HepG2 (cell line): ENCODE measurements at regions not wholly inside any gene's neighbourhood (a gene's known extent, or its start where the extent isn't known, plus 50 kb on each side); places are given as distances from the start of the nearest gene placed in this dataset.
A peak's percentile ranks its signal among the peaks of the same experiment; 100 is the strongest.

ENCODE experiments used
- ELF4 ChIP-seq: sonication (generic); formaldehyde crosslinking; IDR thresholded peaks from 2 replicates; pipeline ENCODE4 v1.5.0; 2020; ENCODE audit warnings: missing genetic modification reagents, mild to moderate bottlenecking, moderate library complexity, borderline replicate concordance
- TP53 ChIP-seq: sonication (generic); formaldehyde crosslinking; conservative IDR thresholded peaks from 2 replicates; pipeline ENCODE4 v1.4.0; 2020; ENCODE audit warnings: missing genetic modification reagents
- ZBTB10 ChIP-seq: sonication (generic); formaldehyde crosslinking; IDR thresholded peaks from 2 replicates; pipeline ENCODE4 v1.4.0; 2020; ENCODE audit warnings: missing genetic modification reagents, borderline replicate concordance
- ZNF263 ChIP-seq: sonication (generic); formaldehyde crosslinking; IDR thresholded peaks from 2 replicates; pipeline ENCODE4 v1.4.0; 2020; ENCODE audit warnings: missing genetic modification reagents
- ZNF407 ChIP-seq: sonication (generic); formaldehyde crosslinking; IDR thresholded peaks from one replicate; pipeline ENCODE4 v1.5.1; 2020; ENCODE audit warnings: mild to moderate bottlenecking, missing genetic modification reagents; ENCODE audit errors: not compliant biosample characterization
- ZNF550 ChIP-seq: sonication (generic); formaldehyde crosslinking; IDR thresholded peaks from 2 replicates; pipeline ENCODE4 v1.4.0; 2020; ENCODE audit warnings: mild to moderate bottlenecking, missing genetic modification reagents, borderline replicate concordance
- ZNF777 ChIP-seq: sonication (generic); formaldehyde crosslinking; IDR thresholded peaks from 2 replicates; pipeline ENCODE4 v1.4.0; 2020; ENCODE audit warnings: missing genetic modification reagents
- ZNF780A ChIP-seq: sonication (generic); formaldehyde crosslinking; IDR thresholded peaks from 2 replicates; pipeline ENCODE4 v1.8.0; 2022; ENCODE audit warnings: mild to moderate bottlenecking, missing genetic modification reagents, moderate library complexity
- ZNF839 ChIP-seq: sonication (generic); formaldehyde crosslinking; IDR thresholded peaks from 2 replicates; pipeline ENCODE4 v1.4.0; 2020; ENCODE audit warnings: missing genetic modification reagents, mild to moderate bottlenecking, borderline replicate concordance
- TF ChIP-seq, protein P1 (sequence below): sonication (generic); formaldehyde crosslinking; IDR thresholded peaks from 2 replicates; pipeline ENCODE4 v1.4.0; 2020; ENCODE audit warnings: missing genetic modification reagents

DNA sequence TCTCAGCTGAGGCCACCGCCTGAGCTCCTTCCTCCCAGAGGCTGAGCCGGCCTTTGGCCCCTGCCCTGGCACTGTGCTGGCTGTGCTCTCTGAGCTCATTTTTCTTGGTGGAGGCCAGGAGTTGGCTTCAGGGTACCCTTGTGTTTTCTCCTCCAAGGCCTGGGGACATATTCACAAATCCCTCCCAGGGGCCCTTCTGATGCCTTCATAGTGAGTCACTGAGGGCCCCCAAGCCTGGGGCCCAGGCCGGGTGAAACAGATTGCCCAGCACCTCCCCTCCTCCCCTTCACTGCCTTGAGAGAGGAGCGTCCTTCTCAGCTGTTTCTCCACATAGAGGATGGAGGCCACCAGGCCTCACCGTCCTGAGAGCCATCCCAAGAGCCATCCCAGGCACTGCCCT is 105.8 kb downstream of the SIK1 start (continued):
- TF ChIP-seq ZBTB10 (CRISPR knock-in tag): no peak
- TF ChIP-seq ELF4 (CRISPR knock-in tag): no peak
- 0 out of 2 replicates have a peak, but pooled peaks have one; percentile 27 for TF ChIP-seq ZNF263
- TF ChIP-seq, protein P1, sequence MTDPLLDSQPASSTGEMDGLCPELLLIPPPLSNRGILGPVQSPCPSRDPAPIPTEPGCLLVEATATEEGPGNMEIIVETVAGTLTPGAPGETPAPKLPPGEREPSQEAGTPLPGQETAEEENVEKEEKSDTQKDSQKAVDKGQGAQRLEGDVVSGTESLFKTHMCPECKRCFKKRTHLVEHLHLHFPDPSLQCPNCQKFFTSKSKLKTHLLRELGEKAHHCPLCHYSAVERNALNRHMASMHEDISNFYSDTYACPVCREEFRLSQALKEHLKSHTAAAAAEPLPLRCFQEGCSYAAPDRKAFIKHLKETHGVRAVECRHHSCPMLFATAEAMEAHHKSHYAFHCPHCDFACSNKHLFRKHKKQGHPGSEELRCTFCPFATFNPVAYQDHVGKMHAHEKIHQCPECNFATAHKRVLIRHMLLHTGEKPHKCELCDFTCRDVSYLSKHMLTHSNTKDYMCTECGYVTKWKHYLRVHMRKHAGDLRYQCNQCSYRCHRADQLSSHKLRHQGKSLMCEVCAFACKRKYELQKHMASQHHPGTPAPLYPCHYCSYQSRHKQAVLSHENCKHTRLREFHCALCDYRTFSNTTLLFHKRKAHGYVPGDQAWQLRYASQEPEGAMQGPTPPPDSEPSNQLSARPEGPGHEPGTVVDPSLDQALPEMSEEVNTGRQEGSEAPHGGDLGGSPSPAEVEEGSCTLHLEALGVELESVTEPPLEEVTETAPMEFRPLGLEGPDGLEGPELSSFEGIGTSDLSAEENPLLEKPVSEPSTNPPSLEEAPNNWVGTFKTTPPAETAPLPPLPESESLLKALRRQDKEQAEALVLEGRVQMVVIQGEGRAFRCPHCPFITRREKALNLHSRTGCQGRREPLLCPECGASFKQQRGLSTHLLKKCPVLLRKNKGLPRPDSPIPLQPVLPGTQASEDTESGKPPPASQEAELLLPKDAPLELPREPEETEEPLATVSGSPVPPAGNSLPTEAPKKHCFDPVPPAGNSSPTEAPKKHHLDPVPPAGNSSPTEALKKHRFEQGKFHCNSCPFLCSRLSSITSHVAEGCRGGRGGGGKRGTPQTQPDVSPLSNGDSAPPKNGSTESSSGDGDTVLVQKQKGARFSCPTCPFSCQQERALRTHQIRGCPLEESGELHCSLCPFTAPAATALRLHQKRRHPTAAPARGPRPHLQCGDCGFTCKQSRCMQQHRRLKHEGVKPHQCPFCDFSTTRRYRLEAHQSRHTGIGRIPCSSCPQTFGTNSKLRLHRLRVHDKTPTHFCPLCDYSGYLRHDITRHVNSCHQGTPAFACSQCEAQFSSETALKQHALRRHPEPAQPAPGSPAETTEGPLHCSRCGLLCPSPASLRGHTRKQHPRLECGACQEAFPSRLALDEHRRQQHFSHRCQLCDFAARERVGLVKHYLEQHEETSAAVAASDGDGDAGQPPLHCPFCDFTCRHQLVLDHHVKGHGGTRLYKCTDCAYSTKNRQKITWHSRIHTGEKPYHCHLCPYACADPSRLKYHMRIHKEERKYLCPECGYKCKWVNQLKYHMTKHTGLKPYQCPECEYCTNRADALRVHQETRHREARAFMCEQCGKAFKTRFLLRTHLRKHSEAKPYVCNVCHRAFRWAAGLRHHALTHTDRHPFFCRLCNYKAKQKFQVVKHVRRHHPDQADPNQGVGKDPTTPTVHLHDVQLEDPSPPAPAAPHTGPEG (CRISPR knock-in tag): no peak
- no peak for TF ChIP-seq TP53
- TF ChIP-seq ZNF839 (CRISPR knock-in tag): no peak
- no peak for TF ChIP-seq ZNF407 (CRISPR knock-in tag)
- no peak for TF ChIP-seq ZNF780A (CRISPR knock-in tag)
- no peak for TF ChIP-seq ZNF777 (CRISPR knock-in tag)
- no peak for TF ChIP-seq ZNF550 (CRISPR knock-in tag)
